ENCODE measurements at regions not wholly inside any gene's neighbourhood (a gene's known extent, or its start where the extent isn't known, plus 50 kb on each side); places are given as distances from the start of the nearest gene placed in this dataset.
"Not testable (repeated sequence)": the region's sequence is repeated elsewhere in the genome, so short reads cannot be mapped to it uniquely, and the experiment has no call there.

GRCh38 chr7:114077158-114077524 lies 158.3 kb upstream of the PPP1R3A start:
- not testable (repeated sequence) for DNase-seq

DNA sequence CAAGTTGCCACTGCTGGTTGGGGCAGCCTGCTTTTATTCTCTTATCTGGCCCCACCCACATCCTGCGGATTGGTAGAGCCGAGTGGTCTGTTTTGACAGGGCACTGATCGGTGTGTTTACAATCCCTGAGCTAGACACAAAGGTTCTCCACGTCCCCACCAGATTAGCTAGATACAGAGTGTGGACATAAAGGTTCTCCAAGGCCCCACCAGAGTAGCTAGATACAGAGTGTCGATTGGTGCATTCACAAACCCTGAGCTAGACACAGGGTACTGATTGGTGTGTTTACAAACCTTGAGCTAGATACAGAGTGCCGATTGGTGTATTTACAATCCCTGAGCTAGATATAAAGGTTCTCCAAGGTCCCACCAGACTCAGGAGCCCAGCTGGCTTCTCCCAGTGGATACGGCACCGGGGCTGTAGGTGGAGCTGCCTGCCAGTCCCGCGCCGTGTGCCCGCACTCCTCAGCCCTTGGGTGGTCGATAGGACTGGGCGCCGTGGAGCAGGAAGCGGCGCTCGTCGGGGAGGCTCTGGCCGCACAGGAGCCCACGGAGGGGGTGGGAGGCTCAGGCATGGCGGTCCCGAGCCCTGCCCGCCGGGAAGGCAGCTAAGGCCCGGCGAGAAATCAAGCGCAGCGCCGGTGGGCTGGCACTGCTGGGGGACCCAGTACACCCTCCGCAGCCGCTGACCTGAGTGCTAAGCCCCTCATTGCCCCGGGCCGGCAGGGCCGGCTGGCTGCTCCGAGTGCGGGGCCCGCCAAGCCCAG lies 157.8 kb upstream of the PPP1R3A start:
- DNase-seq: not testable (repeated sequence)

DNA sequence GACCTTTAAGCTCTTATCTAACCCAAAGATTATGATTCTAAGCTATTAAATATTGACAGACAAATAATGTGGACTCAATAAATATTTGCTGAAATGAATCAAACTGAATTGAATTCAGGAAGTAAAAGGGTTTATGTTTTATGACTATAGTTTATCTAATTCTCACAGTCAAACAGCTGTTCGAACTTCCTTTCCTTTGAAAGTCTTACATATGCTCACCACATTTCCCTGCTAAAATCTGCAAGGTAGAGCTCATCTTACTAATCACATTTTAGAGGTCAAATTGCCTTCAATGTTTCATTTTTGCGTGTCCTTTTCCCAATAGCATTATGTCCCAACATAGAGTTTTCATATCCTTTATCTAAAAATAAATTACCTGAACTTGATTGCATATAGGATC lies 154.9 kb upstream of the PPP1R3A start:
- DNase-seq: no peak

DNA sequence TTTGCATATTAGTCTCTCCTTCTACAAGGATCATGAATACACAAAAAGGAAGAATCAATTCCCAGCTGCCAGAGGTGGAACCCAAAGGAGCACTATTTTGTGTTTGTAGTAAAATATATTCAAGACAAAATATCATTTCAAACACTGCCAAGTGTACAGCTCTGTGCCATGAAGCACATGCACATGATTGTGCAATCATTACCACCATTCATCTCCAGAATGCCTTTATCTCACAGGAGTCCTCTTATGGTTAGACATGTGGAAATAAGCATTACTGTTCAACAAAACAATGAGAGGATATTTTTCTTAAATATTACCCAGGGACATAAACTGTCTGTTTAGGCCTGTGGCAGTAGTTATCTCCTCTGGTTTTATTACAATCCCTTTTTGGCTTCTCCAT lies 151.4 kb upstream of the PPP1R3A start:
- no peak for DNase-seq

GRCh38 chr7:114062810-114063209 lies 144.0 kb upstream of the PPP1R3A start:
- no peak for DNase-seq

DNA sequence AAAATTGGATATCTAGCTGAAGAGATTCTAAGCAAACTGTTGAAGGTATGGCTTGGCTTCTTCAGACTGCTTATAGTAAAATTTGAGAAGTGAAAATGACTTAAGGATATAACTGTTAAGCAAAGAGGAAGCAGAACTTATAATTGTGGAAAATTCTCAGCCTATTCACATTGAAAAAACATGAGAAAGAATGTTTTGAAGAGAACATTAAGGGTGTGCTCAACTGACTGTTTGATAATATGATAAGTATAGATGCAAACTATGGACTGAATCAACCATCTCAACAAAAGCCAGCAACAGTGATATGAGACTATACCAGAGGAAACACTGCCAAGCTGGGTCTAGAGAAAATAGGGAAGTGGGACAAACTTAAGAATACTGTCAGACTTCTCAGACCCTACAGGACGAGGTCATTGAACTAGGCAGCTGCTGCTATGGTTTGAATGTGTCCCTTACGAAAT lies 133.1 kb upstream of the PPP1R3A start:
- DNase-seq: no peak

DNA sequence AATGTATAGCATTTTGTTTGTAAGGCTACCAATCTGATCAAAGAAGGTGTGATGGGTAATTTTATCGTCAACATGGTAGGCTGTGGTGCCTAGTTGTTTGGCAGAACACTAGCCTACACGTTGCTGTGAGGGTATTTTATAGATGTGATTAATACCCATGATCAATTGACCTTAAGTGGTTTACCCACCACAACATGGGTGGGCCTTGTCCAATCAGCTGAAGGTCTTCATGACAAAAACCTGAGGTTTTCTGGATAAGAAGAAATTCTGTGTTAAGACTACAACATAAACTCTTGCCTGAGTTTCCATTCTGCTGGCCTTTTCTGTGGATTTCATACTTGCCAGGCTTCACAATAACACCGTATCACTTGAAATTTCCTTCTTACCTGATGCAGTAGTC lies 131.8 kb upstream of the PPP1R3A start:
- no peak for DNase-seq

- no peak for DNase-seq
Measured at GRCh38 chr7:114048386-114049235, 129.8 kb upstream of the PPP1R3A start.

- no peak for DNase-seq
Measured at GRCh38 chr7:114047889-114048288, 129.1 kb upstream of the PPP1R3A start.

DNA sequence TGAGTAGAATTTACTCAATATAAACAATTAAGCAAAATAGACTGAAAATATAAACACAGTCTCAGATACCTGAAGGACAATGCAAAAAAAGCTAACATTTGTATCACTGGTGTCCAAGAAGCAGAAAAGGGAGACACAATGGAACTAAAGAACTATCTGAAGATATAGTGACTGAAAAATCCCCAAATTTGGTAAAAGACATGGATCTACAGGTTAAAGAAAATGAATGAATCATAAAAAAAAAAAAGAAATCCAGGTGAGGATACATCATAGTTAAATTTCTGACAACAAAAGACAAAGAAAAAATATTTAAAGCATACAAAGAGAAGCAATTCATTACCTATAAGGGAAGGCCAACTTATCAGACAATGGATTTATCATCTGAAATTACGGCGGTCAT lies 114.7 kb upstream of the PPP1R3A start:
- no peak for DNase-seq

DNA sequence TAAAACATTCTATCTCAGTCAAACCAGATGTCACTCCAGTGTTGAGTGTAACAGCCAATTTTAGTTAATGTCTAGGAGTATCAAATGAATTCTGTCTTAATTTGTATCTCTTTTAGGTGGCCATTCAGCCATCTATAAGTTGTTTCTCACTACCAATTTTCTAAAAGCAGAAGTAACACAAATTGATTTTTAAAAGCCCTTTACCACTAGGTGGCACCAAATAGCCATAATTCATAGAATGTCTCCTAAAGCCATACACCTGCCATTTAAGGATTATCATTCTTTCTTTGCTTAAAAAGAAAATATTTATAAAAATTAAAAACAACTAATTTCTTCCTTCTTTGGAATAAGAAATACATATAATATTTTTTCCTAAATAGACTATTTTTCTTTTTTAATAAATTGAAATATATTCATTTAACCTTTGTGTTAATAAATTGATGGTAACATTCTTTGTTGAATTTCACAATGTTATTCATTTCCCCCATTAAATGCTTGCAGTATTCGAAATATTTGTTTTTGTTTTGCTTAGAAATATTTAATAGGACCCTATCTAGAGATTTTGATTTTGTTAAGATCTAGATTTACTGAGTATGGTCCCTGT lies 107.8 kb upstream of the PPP1R3A start:
- no peak for DNase-seq

- DNase-seq: no peak
Measured at GRCh38 chr7:114021135-114021534, 102.3 kb upstream of the PPP1R3A start.

GRCh38 chr7:114008696-114009095 lies 89.9 kb upstream of the PPP1R3A start:
- DNase-seq: no peak

DNA sequence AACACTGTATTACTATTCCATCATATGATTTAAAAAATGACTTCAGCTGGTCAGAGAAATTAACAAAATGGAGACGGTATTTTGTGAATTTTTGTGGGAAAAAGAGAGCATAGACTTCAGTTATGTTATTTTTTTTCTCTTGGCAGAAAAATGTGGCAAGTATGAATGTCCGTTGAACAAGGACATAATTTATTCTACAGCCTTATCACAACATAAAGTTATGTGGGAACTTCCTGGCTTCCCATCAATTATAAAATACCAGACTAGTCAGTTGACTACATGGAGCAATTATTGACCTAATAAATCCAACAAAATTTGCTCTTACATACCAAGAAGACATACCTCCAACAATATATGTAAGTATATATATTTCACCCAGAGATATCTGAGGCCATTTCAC lies 88.6 kb upstream of the PPP1R3A start:
- DNase-seq: no peak

- DNase-seq: no peak
Measured at GRCh38 chr7:113998934-113999333, 80.1 kb upstream of the PPP1R3A start.

DNA sequence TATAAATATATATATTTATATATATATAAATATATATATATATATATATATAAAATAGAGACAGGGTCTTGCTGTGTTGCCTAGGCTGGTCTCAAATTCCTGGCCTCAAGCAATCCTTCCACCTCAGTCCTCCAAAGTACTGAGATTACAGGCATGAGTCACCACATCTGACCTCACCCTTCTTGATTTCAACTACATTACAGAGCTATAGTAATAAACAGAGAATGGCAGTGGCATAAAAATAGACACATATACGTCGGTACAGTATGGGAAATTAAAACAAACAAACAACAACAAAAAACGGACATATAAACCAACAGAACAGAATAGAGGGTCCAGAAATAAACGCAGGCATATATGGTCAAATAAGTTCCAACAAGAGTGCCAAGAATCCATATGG lies 77.6 kb upstream of the PPP1R3A start:
- DNase-seq: no peak

- DNase-seq: no peak
Measured at GRCh38 chr7:113986216-113986615, 67.4 kb upstream of the PPP1R3A start.

DNA sequence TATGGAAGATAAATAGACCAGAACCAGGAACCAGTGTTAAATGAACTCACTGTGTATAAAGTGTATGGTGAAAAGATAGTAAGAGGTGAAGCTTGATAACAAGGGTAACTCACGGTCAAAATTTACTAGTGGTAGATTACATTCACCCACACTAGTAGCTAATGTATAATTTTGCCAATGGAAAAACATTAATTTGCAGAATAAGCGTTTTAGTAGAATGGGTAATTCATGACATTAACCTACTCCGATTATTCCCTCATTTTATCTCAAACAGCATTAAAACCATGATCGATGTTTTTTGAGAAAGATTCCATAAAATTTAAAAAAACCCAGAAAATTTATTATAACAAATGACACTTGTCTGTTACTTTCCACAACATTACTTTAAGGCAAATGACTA lies 57.7 kb upstream of the PPP1R3A start:
- no peak for DNase-seq

- DNase-seq: no peak
Measured at GRCh38 chr7:113968713-113969112, 49.9 kb upstream of the PPP1R3A start.

Measured in activated naive CD4-positive, alpha-beta T cell treated with anti-CD3 and anti-CD28 coated beads, Interleukin-2, amount 50 U/mL, for 16 hours (primary cell).